Endothelial cell of hepatic sinusoid (primary cell): ENCODE measurements at regions not wholly inside any gene's neighbourhood (a gene's known extent, or its start where the extent isn't known, plus 50 kb on each side); places are given as distances from the start of the nearest gene placed in this dataset.

Source experiments
- in situ Hi-C: cut with HindIII; loops from 2 replicates; pipeline ENCODE4 v1.10.0; 2017; ENCODE audit warnings: low sequenced_read_pairs

- in situ Hi-C loops: no loop called here
These were observed 428.3 kb downstream of the ZEB2 start for GRCh38 chr2:144091622-144092021.

- in situ Hi-C loops: no loop called here
These were observed 431.1 kb downstream of the ZEB2 start for GRCh38 chr2:144088863-144089262.

- in situ Hi-C loops: no loop called here
These were observed 433.0 kb downstream of the ZEB2 start for GRCh38 chr2:144086965-144087364.

GRCh38 chr2:144085016-144085415, 434.9 kb downstream of the ZEB2 start:
- in situ Hi-C loops: no loop called here

- in situ Hi-C loops: no loop called here
These were observed 435.7 kb downstream of the ZEB2 start for GRCh38 chr2:144084114-144084661.

- in situ Hi-C loops: no loop called here
These were observed 436.7 kb downstream of the ZEB2 start for GRCh38 chr2:144083211-144083610.

GRCh38 chr2:144082777-144083176, 437.1 kb downstream of the ZEB2 start:
- in situ Hi-C loops: no loop called here

GRCh38 chr2:144082327-144082726, 437.6 kb downstream of the ZEB2 start:
- in situ Hi-C loops: no loop called here

- in situ Hi-C loops: no loop called here
These were observed 438.6 kb downstream of the ZEB2 start for GRCh38 chr2:144081272-144081671.

- in situ Hi-C loops: no loop called here
These were observed 440.1 kb downstream of the ZEB2 start for GRCh38 chr2:144079803-144080202.

GRCh38 chr2:144078802-144079724, 440.9 kb downstream of the ZEB2 start:
- in situ Hi-C loops: no loop called here

GRCh38 chr2:144078106-144078505, 441.8 kb downstream of the ZEB2 start:
- in situ Hi-C loops: no loop called here

GRCh38 chr2:144074450-144074849, 445.5 kb downstream of the ZEB2 start:
- in situ Hi-C loops: no loop called here

- in situ Hi-C loops: no loop called here
These were observed 448.5 kb downstream of the ZEB2 start for GRCh38 chr2:144071461-144071860.

GRCh38 chr2:144067506-144067905, 452.4 kb downstream of the ZEB2 start:
- in situ Hi-C loops: loop anchor here (5.0 kb wide), 1 partner anchor 95 kb away; no protein-coding TSS in a partner anchor

- in situ Hi-C loops: no loop called here
These were observed 456.3 kb downstream of the ZEB2 start for GRCh38 chr2:144063602-144064001.

GRCh38 chr2:144054911-144055310, 465.0 kb downstream of the ZEB2 start:
- in situ Hi-C loops: no loop called here

- in situ Hi-C loops: no loop called here
These were observed 467.8 kb downstream of the ZEB2 start for GRCh38 chr2:144052083-144052482.

GRCh38 chr2:144049137-144049536, 470.8 kb downstream of the ZEB2 start:
- in situ Hi-C loops: no loop called here

- in situ Hi-C loops: no loop called here
These were observed 471.3 kb downstream of the ZEB2 start for GRCh38 chr2:144048631-144049060.

- in situ Hi-C loops: no loop called here
These were observed 477.2 kb downstream of the ZEB2 start for GRCh38 chr2:144042751-144043150.

GRCh38 chr2:144041612-144042011, 478.3 kb downstream of the ZEB2 start:
- in situ Hi-C loops: no loop called here
